ENCODE measurements at regions not wholly inside any gene's neighbourhood (a gene's known extent, or its start where the extent isn't known, plus 50 kb on each side); places are given as distances from the start of the nearest gene placed in this dataset.

DNA sequence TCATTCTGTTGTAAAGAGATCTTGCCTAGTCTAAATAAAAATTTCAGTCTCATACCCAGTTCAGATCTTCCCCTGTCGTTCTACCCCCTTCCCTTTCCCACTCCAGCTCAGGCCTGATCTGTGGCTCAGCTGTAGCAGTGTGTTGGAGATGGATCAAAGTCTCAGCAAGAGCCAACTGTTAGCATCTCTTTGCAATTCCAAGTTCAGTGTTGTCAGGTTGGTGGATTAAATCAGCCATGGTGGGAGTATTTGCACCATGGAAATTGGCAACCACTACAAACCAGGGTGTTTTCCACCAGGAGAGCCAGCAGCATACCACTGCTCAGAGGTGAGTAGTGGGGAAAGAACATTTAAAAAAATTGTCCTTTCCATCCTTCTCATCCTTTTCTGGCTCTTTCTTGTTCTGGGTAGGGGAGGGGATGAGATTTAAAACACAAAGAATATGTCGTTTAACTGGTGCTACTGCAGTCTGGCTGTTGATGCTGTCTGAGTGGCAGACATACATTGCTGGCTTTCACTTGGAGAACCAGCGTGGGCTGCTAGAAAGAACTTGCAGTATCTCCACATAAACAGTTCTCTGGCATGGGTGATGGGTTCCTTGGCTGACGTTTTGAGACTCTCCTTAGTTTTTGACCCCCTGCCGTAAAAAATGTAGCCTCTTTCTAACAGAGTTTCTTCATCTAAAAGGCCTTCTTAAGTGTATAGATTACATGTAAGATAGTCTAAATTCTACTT lies 514.1 kb downstream of the RAB38 start:
- TF ChIP-seq YY1 (IDR thresholded peaks at IDR 0.05; ENCODE audit: insufficient read depth, insufficient read length) (no peak), ZNF274 (IDR thresholded peaks at IDR 0.05; ENCODE audit: low read depth, low read length) (no peak)
